ENCODE measurements at regions not wholly inside any gene's neighbourhood (a gene's known extent, or its start where the extent isn't known, plus 50 kb on each side); places are given as distances from the start of the nearest gene placed in this dataset.

DNA sequence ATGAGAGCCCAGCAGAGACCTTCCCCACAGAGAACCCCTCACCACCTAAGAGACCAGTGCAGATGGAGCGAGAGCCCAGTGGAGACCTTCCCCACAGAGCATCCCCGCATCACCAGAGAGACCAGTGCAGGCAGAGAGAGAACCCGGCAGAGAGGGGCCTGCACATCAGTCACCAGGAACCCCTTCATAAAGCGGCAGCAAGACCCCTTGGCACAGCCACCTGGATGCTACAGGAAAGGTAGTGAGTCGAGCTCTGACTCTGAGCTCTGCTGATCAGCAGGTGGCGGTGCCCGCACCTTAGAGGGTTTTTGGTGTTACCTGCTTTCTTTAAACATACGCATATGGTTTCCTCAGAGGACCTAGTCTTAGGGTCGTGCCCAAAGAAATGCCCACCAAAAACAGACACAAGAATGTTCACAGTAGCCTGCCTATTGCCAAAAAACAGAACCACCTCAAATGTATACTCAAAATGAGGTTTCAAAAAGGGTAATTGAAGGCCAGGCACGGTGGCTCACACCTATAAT is 678.7 kb downstream of the BRD1 start:
- FAIRE-seq (no peak), DNase-seq (ENCODE audit: insufficient read length, low spot score) (no peak)

DNA sequence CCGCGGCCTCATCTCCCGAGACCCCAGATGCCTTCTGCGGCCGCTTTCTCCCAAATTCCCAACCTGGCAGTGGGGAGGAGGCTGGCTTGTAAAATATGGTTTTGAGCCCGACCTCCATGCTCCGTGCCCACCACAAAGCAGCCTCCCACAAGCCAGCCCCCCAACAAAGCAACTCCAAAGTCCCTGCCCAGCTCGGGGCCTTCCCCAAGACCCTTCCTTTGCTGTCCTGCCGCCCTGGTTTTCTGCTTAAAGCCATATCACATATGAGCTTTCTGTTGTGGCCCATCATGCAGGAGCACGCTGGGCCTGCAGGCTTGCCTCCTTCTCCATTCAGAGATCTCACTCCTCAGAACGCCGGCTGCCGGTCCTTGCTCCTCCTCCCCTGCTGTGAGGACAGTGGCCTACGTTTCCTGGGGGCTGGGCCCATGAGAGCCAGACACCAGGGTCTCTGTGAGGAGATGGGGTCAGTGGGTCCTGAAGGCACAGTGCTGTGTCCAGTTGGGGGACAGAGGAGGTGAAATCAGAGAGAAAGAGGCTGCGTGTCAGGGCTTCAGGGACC is 680.0 kb downstream of the BRD1 start:
- DNase-seq (ENCODE audit: insufficient read length, low spot score): no peak
- no peak for FAIRE-seq

DNA sequence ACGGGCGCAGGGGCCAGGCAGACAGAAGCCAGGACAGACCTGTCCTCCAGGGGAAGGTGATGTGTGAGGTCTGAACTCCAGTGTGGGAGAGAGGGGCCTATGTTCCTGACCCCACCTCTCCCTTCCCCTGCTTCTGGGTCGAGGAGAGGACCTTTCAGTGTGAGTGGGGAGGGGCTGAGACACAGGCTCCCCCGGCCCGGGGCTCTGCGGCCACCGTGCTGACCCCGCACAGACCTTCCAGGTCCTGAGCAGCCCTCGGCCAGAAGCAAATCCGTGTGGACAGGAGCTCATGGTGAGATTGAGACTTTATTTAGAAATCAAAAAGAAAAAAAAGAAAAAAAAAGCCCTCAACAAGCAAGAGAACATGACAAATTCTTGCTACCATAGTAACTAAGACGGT is 680.5 kb downstream of the BRD1 start:
- FAIRE-seq (no peak), DNase-seq (ENCODE audit: insufficient read length, low spot score) (no peak)

DNA sequence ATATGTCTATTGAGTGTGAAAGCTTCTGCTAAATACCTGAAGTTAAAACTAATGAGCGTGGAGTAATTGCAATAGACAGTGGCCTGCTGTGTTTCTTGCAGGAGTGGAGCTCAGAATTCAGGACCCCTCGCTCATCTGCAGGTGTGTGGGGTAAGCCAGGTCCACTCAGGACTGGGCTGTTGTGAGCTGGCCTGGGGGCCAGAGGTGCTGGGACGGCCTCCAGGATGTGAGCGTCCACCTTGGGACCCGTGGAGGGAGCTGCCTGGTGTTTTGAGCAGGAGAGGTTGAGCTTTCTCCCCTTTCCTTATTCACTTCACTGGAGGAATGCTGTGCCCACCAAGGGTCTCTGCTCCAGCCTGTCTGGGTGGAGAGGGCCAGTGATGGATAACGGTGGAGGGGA is 681.2 kb downstream of the BRD1 start:
- DNase-seq (ENCODE audit: insufficient read length, low spot score) (no peak), FAIRE-seq (no peak)

DNA sequence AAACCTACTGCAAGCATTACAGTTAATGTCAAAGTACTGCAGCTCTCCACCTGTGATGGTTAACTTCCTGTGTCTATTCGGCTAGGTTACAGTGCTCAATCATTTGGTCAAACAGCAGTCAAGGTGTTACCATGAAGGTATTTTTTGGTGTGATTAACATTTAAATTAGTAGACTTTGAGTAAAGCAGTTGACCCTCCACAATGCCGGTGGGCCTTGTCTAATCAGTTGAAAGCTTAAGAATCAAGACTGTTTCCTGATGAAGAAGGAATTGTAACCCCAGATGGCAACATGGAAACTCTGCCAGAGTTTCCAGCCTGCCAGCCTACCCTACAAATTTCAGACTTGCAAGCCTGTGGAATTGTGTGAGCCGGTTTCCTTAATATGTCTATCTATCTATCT is 683.9 kb downstream of the BRD1 start:
- DNase-seq (ENCODE audit: insufficient read length, low spot score) (no peak), FAIRE-seq (no peak)

DNA sequence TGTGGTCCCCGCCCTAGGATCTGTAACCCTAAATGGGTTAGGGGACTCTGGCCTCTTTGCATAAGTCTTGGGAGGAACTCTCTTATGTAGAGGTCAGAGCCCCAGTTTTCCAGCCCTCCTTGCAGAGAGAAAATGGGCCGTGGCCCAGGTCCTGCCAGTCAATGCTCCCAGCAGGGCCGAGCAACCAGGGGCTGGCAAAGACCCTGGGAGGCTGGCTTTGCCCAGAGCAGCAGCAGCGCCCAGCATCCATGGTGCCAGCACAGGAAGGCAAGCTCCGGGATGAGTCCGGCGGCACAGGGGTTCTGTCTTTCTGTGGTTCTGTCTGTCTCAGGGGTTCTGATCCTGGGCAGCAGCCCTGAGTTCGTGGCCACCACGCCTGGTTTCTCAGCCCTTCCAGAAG is 684.8 kb downstream of the BRD1 start:
- FAIRE-seq: no peak
- no peak for DNase-seq (ENCODE audit: insufficient read length, low spot score)

DNA sequence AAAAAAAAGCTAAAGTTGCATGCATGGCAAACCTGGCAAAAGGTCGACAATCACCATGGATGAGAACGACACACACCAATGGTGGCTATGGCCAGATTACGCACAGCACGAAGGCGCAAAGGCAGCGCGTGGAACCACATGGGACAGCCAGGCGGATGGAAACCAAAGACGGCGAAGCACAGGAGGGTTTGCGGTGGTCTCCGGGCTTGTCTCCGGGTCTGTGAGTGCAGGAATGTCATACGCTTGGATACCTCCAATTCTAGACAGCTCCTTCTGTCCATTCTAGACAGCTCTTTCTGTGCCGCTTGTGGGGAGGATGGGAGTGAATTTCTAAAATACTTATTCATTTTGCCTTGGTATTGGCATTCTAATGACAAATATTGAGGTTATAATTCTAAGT is 685.4 kb downstream of the BRD1 start:
- no peak for DNase-seq (ENCODE audit: insufficient read length, low spot score)
- no peak for FAIRE-seq

DNA sequence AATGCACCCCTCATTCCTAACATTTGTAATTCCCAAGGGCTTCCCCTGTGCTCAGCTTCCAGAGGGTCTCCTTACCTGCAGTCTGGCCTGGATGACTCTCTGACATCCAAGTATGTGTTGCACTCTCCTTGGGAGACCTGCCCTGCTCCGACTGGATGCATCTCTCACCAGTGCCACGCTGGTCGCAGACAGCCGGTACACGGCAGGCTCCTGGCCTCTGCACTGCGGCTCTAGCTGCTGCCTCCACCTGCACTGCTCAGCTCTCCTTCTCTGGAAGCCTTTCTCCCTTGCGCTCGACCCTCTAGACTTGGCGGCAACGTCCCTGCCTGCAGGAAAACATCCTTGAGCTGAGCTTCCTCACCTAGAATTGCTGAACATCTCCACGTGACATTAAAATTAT is 685.9 kb downstream of the BRD1 start:
- FAIRE-seq: no peak
- no peak for DNase-seq (ENCODE audit: insufficient read length, low spot score)

DNA sequence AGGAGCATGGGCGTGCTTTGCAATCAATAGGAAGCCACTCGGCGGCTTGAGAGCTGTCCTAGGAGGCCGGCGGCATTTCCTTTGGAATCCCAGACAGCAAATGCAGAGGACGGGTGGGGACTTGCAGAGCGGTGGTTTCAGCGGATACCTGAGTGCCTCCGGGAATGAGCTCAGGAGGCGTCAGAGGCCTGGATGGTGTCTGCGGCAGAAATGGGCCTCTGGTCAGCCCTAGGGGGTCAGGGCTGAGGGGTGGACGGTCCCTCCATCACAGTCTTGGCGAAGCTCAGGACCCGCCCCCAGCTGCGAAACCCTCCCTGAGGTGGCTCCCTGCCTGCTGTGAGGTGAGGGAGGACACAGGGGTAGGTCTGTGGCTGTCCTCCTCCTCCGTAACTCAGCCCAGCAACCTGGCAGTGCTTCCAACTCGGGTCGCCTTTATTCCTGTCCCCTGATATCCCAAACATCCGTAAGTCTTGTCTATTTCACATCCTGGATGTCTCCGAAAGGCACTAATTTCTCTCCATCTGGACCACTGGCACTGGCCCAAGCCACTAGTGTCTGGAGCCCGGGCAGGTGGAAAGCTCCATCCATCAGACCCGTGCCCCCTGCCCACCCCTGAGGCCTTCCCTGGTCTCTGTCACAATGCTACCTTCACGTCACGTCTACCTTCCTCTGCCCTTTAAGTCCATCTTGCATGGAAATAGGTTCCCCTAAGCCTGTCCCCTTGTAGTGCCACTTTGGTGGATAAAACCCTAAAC is 686.6 kb downstream of the BRD1 start:
- FAIRE-seq: no peak
- no peak for DNase-seq (ENCODE audit: insufficient read length, low spot score)

DNA sequence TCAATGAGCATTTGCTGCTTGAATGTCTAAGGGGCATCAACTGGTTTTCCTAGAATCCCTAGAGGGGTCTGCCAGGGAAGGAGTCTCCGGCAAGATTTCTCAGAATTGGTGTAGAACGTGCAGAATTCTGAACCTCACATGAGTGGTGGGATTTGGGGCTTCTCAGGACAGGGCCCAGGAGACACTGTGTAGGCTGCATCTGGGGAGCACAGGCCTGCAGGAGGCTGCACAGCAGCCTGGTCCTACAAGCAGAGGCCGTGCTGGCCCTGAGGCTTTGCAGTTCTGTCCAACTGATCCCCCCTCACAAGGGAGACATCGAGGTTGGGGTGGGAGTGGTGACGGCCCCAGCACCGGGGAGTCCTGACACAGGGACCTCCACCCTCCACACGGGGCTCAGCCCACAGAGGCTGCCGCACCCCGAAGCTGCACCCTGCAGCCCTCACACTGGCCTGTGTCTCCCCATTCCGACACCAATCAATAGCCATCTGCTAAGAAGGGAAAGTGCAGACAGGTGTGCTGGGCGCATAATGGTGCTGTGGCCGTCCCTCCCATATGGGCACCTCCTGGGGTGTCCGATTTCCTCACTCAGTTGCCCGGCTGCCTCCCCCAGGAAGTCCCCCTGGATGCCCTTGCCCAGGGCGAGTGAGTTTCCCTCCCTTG is 688.1 kb downstream of the BRD1 start:
- FAIRE-seq (no peak), DNase-seq (ENCODE audit: insufficient read length, low spot score) (no peak)

DNA sequence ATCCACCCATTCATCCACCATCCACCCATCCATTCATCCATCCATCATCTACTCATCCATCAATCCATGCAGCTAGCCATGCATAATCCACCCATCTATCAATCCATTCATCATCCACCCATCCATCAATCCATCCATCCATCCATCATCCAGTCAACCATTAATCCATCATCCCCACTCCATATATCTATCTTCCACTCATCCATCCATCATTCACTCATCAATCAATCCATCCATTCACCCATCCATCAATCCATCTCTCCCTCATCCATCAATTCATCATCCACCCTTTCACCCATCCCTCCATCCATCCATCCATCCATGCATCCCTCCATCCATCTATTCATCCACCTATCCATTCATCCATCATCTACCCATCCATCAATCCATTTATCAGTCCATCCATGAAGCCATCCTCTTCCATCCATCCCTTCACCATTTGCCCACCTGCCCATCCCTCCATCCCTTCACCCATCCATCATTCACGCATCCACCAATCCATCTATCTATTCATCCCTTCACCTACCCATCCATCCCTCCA is 689.4 kb downstream of the BRD1 start:
- DNase-seq (ENCODE audit: insufficient read length, low spot score) (no peak), FAIRE-seq (no peak)

DNA sequence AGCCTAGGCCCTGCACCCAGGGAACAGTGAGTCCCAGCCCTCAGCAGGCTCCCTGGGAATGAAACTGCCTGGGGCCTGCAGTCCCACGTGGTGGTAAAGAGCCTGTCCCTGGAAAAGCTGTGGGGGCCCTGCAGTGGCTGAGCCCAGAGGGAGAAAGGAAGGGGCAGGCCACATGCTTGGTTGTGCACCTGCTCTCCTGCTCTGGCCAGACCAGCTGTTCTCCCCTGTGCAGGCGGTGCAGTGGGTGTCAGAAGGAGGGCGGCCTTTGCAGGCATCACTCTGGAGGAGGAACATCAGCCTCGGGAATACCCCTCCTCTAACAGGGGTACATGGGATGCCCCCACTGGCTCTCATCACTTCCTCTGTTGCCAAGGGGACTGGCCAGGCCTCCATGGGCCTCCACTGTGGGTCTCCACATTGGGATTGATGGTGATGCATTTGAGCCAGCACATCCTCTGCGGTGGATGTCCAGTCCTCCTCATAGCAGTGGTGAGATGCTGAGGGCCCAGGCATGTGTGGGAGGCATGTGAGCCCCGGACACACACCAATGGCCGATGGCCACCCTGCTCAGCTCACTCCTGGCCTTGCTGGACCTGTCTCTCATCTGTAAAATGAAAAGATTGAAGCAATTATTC is 690.4 kb downstream of the BRD1 start:
- FAIRE-seq (no peak), DNase-seq (ENCODE audit: insufficient read length, low spot score) (no peak)

DNA sequence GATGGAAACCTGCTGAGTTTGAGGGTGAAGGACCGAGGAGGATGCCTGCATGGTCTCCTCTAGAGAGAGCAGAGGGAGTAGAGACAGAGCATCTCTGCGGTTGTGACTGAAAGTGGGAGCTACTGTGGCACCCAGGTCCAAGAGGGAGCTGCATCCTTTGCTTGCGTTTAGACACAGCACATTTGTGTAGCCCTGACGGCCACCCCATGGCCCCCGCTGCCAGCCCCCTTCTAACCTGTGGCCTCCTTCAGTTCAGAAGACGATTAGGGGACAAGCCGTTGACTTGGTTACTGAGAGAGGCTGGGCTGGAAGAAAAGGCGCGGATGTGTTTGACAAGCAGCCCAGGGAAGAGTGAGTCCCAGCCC is 690.9 kb downstream of the BRD1 start:
- DNase-seq (ENCODE audit: insufficient read length, low spot score): no peak
- no peak for FAIRE-seq

DNA sequence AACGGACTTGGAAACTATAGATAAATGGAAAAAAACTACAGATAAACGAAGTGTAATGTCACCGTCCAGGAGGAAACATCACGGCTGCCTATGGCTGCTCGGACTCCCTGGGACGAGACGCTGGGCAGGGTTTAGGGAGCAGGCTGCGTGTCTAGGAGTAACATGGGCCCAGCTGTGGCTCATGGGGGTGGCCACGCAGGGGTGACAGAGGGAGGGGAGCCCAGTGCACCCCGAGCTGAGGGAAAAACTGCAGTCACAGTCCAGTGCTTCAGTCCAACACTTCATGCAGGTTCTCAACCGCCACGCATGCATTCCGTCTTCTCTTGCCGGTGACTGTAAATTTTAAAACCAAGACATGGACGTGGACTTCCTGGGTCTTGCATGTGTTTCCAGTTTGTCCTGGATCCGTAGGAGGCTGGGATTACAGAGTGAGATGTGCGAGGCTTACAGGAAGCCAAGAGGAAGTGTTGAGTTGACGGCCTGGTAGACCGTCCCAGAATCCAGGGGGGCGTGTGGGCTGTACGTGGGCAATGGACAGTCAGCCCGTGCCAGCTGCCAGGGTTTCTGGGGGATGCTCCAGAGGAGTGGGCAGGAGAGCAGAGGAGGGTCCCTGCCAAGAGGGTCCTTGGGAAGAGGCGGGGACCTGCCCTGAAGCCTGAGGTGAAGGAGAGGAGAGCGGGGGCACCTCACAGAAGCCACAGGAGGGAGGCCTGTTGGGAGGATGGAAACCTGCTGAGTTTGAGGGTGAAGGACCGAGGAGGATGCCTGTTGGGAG is 691.4 kb downstream of the BRD1 start:
- no peak for FAIRE-seq
- no peak for DNase-seq (ENCODE audit: insufficient read length, low spot score)

DNA sequence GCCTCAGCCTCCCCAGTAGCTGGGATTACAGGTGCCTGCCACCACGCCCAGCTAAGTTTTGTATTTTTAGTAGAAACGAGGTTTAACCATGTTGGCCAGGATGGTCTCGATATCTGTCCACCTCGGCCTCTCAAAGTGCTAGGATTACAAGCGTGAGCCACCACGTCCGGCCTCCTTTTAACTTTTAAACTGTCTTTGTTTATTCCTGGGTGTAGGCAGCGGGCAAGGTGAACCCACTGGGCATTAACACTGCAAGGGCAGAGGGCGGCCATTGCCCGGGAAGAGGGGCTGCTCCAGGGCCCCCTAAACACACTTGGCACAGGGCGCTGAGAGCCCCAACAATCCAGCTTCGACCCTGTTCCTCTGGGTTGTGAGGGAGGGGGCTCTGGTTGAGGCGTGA is 693.6 kb downstream of the BRD1 start:
- no peak for FAIRE-seq
- DNase-seq (ENCODE audit: insufficient read length, low spot score): no peak

DNA sequence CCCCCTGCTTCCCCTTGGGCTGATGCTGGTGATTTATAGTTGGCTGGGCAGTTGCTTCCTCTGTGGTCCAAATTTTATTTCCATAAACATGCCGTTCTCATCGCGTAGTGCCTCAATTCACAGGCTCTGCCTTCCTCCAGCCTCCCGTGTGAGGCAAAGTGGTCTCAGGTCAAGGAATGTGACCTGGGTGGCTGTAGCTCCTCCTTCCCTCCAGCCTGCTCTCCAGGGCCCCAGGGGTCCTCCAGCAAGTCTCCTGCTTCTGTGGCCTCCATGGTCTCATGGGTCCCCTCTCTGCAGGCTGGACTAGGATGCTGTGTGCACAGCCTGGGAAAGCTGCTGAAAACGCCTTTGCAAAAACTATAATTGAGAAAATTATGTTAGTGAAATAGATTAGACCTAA is 694.1 kb downstream of the BRD1 start:
- FAIRE-seq: no peak
- DNase-seq (ENCODE audit: insufficient read length, low spot score): no peak

DNA sequence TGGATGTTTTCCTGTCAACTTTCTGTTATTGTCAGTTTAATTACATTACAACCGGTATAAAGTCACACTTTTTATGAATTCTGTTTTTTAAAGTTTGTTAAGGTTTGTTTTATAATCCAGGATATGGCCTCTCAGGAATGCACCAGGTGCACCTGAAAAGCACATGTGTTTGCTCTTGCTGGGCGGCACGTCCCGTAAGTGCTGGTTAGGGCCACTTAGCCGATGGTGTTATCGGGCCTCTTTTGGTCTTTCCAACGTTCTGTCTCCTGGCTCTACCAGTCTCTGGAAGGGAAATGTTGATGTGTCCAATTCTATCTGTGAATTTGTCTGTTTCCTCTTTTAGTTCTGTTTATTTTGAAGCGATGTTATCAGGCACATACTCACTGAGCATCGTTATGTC is 695.7 kb downstream of the BRD1 start:
- no peak for DNase-seq (ENCODE audit: insufficient read length, low spot score)
- no peak for FAIRE-seq

DNA sequence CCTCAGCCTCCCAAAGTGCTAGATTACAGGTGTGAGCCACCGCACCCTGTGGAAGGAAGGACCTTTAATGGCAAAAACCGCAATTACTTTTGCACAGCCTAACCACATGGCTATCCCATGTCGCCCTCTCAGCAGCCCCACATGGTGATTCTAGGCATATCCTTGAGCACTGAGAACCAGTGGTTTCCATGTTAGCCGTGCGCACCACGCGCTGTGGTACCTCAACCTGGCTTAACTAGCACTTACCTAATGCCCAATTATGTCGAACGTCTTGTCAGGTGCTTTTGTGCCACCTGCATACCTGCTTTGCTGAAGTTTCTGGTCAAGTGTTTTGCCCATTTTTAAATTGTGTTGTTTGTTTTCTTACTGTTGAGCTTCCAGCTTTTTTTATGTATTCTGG is 697.9 kb downstream of the BRD1 start:
- DNase-seq (ENCODE audit: insufficient read length, low spot score): no peak
- FAIRE-seq: no peak

DNA sequence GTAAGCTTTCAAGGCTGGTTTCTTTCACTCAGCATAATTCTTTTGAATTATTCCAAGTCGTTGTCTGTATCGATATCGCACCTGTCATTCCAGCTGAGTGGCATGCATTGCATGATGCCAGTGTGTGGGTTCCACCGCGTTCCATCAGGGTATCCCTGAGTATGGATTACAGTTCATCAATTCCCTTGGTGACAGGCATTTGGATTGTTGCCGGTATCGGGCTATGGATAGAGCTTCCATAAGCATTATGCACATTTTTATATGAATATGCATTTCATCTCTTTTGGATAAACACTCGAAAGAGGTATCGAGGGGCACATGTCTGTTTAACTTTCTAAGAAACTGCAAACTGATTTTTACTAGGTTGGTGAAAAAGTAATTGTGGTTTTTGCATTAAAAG is 698.8 kb downstream of the BRD1 start:
- FAIRE-seq: no peak
- DNase-seq (ENCODE audit: insufficient read length, low spot score): no peak

DNA sequence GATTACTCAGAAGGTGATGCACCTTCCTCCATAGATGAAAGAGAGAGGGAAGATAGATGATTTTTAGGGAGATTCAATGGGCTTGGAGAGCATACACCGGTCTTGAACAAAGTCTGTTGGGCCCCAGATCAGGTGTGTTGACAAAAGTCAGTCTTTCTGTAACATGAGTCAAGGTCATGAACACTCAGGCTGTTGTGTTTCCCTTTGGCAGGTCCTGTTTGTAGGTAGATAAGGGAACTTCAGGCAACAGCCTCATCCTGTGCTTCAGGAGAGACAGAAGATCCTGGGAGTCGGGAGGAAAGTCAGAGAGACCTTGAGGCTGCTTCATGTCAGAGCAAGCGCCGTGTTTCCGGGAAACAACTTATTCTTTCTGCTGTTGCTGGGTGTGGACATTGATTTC is 703.1 kb downstream of the BRD1 start:
- no peak for FAIRE-seq
- DNase-seq (ENCODE audit: insufficient read length, low spot score): no peak

All from HTR-8/SVneo (cell line).